CD14-positive monocyte (primary cell): ENCODE measurements at regions not wholly inside any gene's neighbourhood (a gene's known extent, or its start where the extent isn't known, plus 50 kb on each side); places are given as distances from the start of the nearest gene placed in this dataset.

Source experiments
- DNase-seq, 3 donors: peaks; one replicate each; pipeline ENCODE4 v3.0.0-alpha.2; 2011 to 2022
- H2AFZ ChIP-seq: 2 replicates; pipeline ENCODE4 v1.6.0; 2012; ENCODE audit warnings: mild to moderate bottlenecking, low read depth, low read length, inconsistent platforms; ENCODE audit not compliant: insufficient read depth, poor library complexity, severe bottlenecking
- H3K27ac ChIP-seq, 2 donors: 1 replicate in 1 of 2; 2 replicates in 1 of 2; pipeline ENCODE4 v1.5.1; 2012 to 2013; ENCODE audit warnings: low read length in 2 of 2, control low read depth in 1 of 2, inconsistent platforms in 1 of 2, low read depth in 1 of 2, mild to moderate bottlenecking in 1 of 2
- H3K27me3 ChIP-seq, 2 donors: one replicate each; pipeline versions ENCODE4 v1.6.0 to v1.6.1; 2011 to 2013; ENCODE audit warnings: low read length in 2 of 2; ENCODE audit not compliant: control insufficient read depth in 2 of 2, insufficient read depth in 2 of 2
- H3K36me3 ChIP-seq, 2 donors: replicated peaks in 1 of 2; 1 replicate in 1 of 2; 2 replicates in 1 of 2; pipeline versions ENCODE4 v1.5.1 to v1.6.1; 2012 to 2013; ENCODE audit warnings: low read length in 2 of 2, control low read depth in 1 of 2, inconsistent platforms in 1 of 2, mild to moderate bottlenecking in 1 of 2; ENCODE audit not compliant: insufficient read depth in 2 of 2, control insufficient read depth in 1 of 2
- H3K4me1 ChIP-seq, 2 donors: 1 replicate in 1 of 2; 2 replicates in 1 of 2; pipeline versions ENCODE4 v1.5.1 to v1.6.1; 2012 to 2013; ENCODE audit warnings: low read length in 2 of 2, control low read depth in 1 of 2, inconsistent platforms in 1 of 2, mild to moderate bottlenecking in 1 of 2, moderate library complexity in 1 of 2; ENCODE audit not compliant: insufficient read depth in 2 of 2, control insufficient read depth in 1 of 2
- H3K4me2 ChIP-seq: replicated peaks from 2 replicates; pipeline ENCODE3; 2012; ENCODE audit warnings: low read length, moderate library complexity, mild to moderate bottlenecking; ENCODE audit not compliant: poor library complexity, severe bottlenecking; ENCODE audit errors: extremely low read depth
- H3K4me3 ChIP-seq, 3 experiments: fragments of 200-600 bp in 1 of 3; sonication (generic) in 1 of 3; replicated peaks in 1 of 3; 1 replicate in 2 of 3; 2 replicates in 1 of 3; pipeline ENCODE4 v1.5.1; 2011 to 2013; ENCODE audit warnings: low read length in 3 of 3, mild to moderate bottlenecking in 3 of 3, control low read depth in 2 of 3, low read depth in 2 of 3, inconsistent platforms in 1 of 3, moderate library complexity in 1 of 3
- H3K79me2 ChIP-seq: 2 replicates; pipeline ENCODE4 v1.6.0; 2012; ENCODE audit warnings: mild to moderate bottlenecking, control low read depth, inconsistent platforms, low read length, moderate library complexity; ENCODE audit not compliant: insufficient read depth
- H3K9ac ChIP-seq: 2 replicates; pipeline ENCODE4 v1.6.0; 2017; ENCODE audit warnings: low read length, mild to moderate bottlenecking; ENCODE audit not compliant: insufficient read depth, poor library complexity, severe bottlenecking
- H3K9me3 ChIP-seq, 2 donors: replicated peaks in 1 of 2; 1 replicate in 1 of 2; 2 replicates in 1 of 2; pipeline versions ENCODE4 v1.5.1 to v1.6.1; 2012 to 2013; ENCODE audit warnings: low read length in 2 of 2, control low read depth in 1 of 2; ENCODE audit not compliant: control insufficient read depth in 1 of 2, insufficient read depth in 1 of 2
- H4K20me1 ChIP-seq: 2 replicates; pipeline ENCODE4 v1.6.0; 2012; ENCODE audit warnings: mild to moderate bottlenecking, low read length, control low read depth, moderate library complexity; ENCODE audit not compliant: insufficient read depth
- H3K27ac Mint-ChIP-seq, 7 donors: one replicate each; pipeline ENCODE4 v1.8.0; 2020; ENCODE audit warnings: mild to moderate bottlenecking in 7 of 7, mixed read lengths in 7 of 7, moderate library complexity in 6 of 7, inconsistent platforms in 2 of 7
- H3K27me3 Mint-ChIP-seq, 3 donors: one replicate each; pipeline ENCODE4 v1.8.0; 2021 to 2022; ENCODE audit warnings: low read depth in 3 of 3, mild to moderate bottlenecking in 3 of 3, mixed read lengths in 3 of 3, moderate library complexity in 3 of 3, inconsistent platforms in 1 of 3
- H3K36me3 Mint-ChIP-seq, 2 donors: one replicate each; pipeline ENCODE4 v1.8.0; 2020; ENCODE audit warnings: mixed read lengths in 2 of 2, inconsistent platforms in 1 of 2, mild to moderate bottlenecking in 1 of 2
- H3K4me1 Mint-ChIP-seq: one replicate; pipeline ENCODE4 v1.8.0; 2020; ENCODE audit warnings: mild to moderate bottlenecking, mixed read lengths
- H3K4me3 Mint-ChIP-seq, 2 donors: one replicate each; pipeline ENCODE4 v1.8.0; 2020; ENCODE audit warnings: mild to moderate bottlenecking in 2 of 2, mixed read lengths in 2 of 2, moderate library complexity in 1 of 2
- H3K9me3 Mint-ChIP-seq, 7 donors: one replicate each; pipeline ENCODE4 v1.8.0; 2020 to 2022; ENCODE audit warnings: mixed read lengths in 7 of 7, mild to moderate bottlenecking in 6 of 7, moderate library complexity in 6 of 7, inconsistent platforms in 2 of 7
- CTCF ChIP-seq: fragments of 200-600 bp; IDR thresholded peaks from one replicate; pipeline ENCODE4 v1.8.0; 2022; ENCODE audit warnings: antibody characterized with exemption, mild to moderate bottlenecking
- WGBS: methylation state at CpG from one replicate; pipeline ENCODE4 v1.1.5; 2013; ENCODE audit warnings: missing lambda C conversion rate; ENCODE audit not compliant: insufficient coverage; 5-methylcytosine and 5-hydroxymethylcytosine counted together
- intact Hi-C, 2 donors: fragments of 100-400 bp; cut with micrococcal nuclease; formaldehyde crosslinking; loops; one replicate each; pipeline versions ENCODE4 v1.15.0 to v1.15.1; 2023

GRCh38 chr14:26765768-26766520, 168.1 kb upstream of the NOVA1 start:
- H3K4me1 Mint-ChIP-seq = no peaks in the 10 kb centered on the region
- DNase-seq = no peak
- Histone ChIP-seq H3K9ac (no peak overlapping the region), H3K9me3 (no peaks in the 10 kb centered on the region), H3K4me2 (no peak overlapping the region), H3K79me2 (no peaks in the 10 kb centered on the region), H3K36me3 (no peaks in the 10 kb centered on the region), H3K4me3 (no peak overlapping the region), H3K4me1 (no peaks in the 10 kb centered on the region), H4K20me1 (no peaks in the 10 kb centered on the region), H3K27ac (no peak overlapping the region), H2AFZ (no peak overlapping the region), H3K27me3 (no peaks in the 10 kb centered on the region)
- TF ChIP-seq CTCF = no peak
- no peak overlapping the region for H3K27ac Mint-ChIP-seq
- H3K4me3 Mint-ChIP-seq = no peak overlapping the region
- H3K36me3 Mint-ChIP-seq = no peaks in the 10 kb centered on the region
- no peaks in the 10 kb centered on the region for H3K27me3 Mint-ChIP-seq
- WGBS = 71% methylated on average over 1 of the region's 2 CpGs
- intact Hi-C loops = no loop called here
- peaks cover 0 to 2% (median 0%) of the 10 kb centered on the region in 7 donors for H3K9me3 Mint-ChIP-seq

DNA sequence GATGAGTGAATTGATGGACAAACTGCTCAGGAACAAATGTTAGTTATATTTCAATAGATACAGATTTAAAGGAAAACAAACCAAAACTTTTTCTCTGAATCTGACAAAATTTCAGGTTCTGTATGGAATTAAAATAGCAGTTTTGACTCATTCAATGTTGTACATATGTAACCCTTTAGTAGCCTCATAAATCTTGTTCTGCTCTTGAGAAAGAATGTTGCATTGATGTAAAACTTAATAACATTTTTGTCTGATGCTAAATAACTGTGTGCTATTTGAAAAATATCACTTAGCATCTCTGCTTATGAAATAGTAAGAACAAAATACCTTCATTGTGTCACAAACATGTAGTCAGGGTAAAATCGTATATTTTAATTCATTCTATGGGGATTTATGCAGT, 168.9 kb upstream of the NOVA1 start:
- Histone ChIP-seq H3K4me3 (no peak overlapping the region), H3K4me2 (no peak overlapping the region), H3K27ac (no peak overlapping the region), H3K79me2 (no peaks in the 10 kb centered on the region), H4K20me1 (no peaks in the 10 kb centered on the region), H3K9ac (no peak overlapping the region), H3K36me3 (no peaks in the 10 kb centered on the region), H3K4me1 (no peaks in the 10 kb centered on the region), H3K27me3 (no peaks in the 10 kb centered on the region), H2AFZ (no peak overlapping the region), H3K9me3 (no peaks in the 10 kb centered on the region)
- Mint-ChIP-seq H3K27me3 (no peaks in the 10 kb centered on the region), H3K36me3 (no peaks in the 10 kb centered on the region), H3K4me1 (no peaks in the 10 kb centered on the region), H3K4me3 (no peak overlapping the region), H3K27ac (no peak overlapping the region), H3K9me3 (peaks cover 0 to 2% (median 0%) of the 10 kb centered on the region in 7 donors)
- DNase-seq = no peak
- TF ChIP-seq CTCF = no peak
- intact Hi-C loops = no loop called here
- no CpG with 5 or more reads among the region's 1 CpG for WGBS
